ENCODE measurements at regions not wholly inside any gene's neighbourhood (a gene's known extent, or its start where the extent isn't known, plus 50 kb on each side); places are given as distances from the start of the nearest gene placed in this dataset.
A peak's percentile ranks its signal among the peaks of the same experiment; 100 is the strongest.

DNA sequence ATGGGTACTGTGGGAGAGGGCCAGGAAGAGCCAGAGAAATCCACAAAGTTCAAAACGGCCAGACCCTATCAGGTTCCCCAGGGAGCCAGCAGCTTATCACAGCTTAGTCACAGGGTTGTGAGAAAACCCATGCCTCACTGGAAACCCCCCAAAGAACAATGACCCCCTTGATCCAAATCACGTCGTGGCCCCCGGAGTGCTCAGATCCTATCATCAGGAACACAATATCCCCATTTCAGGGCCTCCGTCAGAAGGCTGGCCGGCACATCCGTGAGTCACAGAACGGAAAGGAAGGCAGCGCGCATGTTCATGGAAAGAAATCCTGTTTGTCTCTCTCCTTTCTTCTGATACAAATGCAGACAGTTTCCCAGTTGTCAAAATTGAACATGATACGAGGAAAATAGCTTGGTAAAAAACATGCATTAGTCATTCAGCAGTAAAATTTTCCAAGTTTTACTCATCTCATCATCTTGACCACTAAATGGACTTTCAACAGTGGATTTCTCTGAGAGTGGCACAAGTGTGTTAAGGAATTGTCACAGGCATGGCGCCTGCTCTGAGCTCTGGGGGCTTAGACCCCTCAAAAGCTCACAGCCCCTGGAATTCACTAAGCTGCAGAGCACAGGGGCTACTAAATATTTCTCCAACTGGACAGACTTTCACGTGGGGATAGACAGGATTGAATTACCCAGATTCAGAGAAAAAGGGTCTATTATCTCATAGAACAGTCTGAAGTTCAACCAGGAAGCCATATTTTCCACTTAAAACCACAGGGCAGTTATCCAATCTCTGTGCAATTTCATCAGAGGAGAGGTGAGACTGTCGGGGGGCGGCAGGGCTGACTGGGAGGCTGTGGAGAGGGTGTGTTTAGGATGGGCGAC lies 124.8 kb downstream of the RIPK4 start:
- peak overlapping the region; percentile 71 for H3K27ac Mint-ChIP-seq
- peaks cover 39% of the 10 kb centered on the region for H3K27me3 Mint-ChIP-seq
- no peaks in the 10 kb centered on the region for H3K36me3 Mint-ChIP-seq (ENCODE audit: insufficient read depth)
- TF ChIP-seq, protein P1, sequence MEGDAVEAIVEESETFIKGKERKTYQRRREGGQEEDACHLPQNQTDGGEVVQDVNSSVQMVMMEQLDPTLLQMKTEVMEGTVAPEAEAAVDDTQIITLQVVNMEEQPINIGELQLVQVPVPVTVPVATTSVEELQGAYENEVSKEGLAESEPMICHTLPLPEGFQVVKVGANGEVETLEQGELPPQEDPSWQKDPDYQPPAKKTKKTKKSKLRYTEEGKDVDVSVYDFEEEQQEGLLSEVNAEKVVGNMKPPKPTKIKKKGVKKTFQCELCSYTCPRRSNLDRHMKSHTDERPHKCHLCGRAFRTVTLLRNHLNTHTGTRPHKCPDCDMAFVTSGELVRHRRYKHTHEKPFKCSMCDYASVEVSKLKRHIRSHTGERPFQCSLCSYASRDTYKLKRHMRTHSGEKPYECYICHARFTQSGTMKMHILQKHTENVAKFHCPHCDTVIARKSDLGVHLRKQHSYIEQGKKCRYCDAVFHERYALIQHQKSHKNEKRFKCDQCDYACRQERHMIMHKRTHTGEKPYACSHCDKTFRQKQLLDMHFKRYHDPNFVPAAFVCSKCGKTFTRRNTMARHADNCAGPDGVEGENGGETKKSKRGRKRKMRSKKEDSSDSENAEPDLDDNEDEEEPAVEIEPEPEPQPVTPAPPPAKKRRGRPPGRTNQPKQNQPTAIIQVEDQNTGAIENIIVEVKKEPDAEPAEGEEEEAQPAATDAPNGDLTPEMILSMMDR (IDR thresholded peaks at IDR 0.05; ENCODE audit: unreplicated experiment), result no peak
- H3K9me3 Mint-ChIP-seq (ENCODE audit: low read depth), result peaks cover 3% of the 10 kb centered on the region
- no peak for DNase-seq (ENCODE audit: low spot score, unreplicated experiment)
- no peak overlapping the region for H3K4me3 Mint-ChIP-seq (ENCODE audit: low read depth)
- H3K4me1 Mint-ChIP-seq (ENCODE audit: low read depth), result peaks cover 18% of the 10 kb centered on the region

- no peaks in the 10 kb centered on the region for H3K36me3 Mint-ChIP-seq (ENCODE audit: insufficient read depth)
- peaks cover 39% of the 10 kb centered on the region for H3K27me3 Mint-ChIP-seq
- DNase-seq (ENCODE audit: low spot score, unreplicated experiment), result no peak
- TF ChIP-seq, protein P1 (IDR thresholded peaks at IDR 0.05; ENCODE audit: unreplicated experiment), result no peak
- H3K27ac Mint-ChIP-seq, result peak overlapping the region; percentile 71
- H3K9me3 Mint-ChIP-seq (ENCODE audit: low read depth), result peaks cover 3% of the 10 kb centered on the region
- peaks cover 18% of the 10 kb centered on the region for H3K4me1 Mint-ChIP-seq (ENCODE audit: low read depth)
- H3K4me3 Mint-ChIP-seq (ENCODE audit: low read depth), result no peak overlapping the region
Observed at GRCh38 chr21:41641510-41641815, 125.4 kb downstream of the RIPK4 start.

- Mint-ChIP-seq H3K4me1 (ENCODE audit: low read depth) (peaks cover 18% of the 10 kb centered on the region), H3K27me3 (peaks cover 39% of the 10 kb centered on the region), H3K9me3 (ENCODE audit: low read depth) (peaks cover 3% of the 10 kb centered on the region), H3K27ac (no peak overlapping the region), H3K4me3 (ENCODE audit: low read depth) (no peak overlapping the region), H3K36me3 (ENCODE audit: insufficient read depth) (no peaks in the 10 kb centered on the region)
- TF ChIP-seq, protein P1 (IDR thresholded peaks at IDR 0.05; ENCODE audit: unreplicated experiment), result no peak
- DNase-seq (ENCODE audit: low spot score, unreplicated experiment), result no peak
Observed at GRCh38 chr21:41640748-41641509, 125.9 kb downstream of the RIPK4 start.

DNA sequence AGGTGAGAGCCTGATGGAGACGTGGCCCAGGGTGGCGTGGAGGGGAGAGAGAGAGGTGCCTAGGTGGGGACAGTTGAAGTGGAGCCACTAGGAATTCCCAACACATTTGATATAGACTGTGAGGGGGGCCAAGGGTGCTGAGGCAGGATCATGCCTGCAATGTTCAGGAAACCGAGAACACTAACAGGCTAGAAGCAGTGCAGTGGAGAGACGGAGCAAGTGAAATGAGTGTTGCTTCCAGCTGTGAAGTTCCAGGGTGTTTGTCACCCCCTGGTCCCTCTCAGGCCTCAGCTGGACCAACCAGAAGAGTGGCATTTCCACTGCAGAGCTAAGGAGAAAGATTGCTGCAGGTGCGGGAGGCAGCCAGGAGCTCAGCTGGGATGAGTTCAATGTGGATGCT lies 127.1 kb downstream of the RIPK4 start:
- TF ChIP-seq, protein P1 (IDR thresholded peaks at IDR 0.05; ENCODE audit: unreplicated experiment), result no peak
- H3K9me3 Mint-ChIP-seq (ENCODE audit: low read depth), result peaks cover 6% of the 10 kb centered on the region
- no peak for DNase-seq (ENCODE audit: low spot score, unreplicated experiment)
- no peak overlapping the region for H3K27ac Mint-ChIP-seq
- H3K4me3 Mint-ChIP-seq (ENCODE audit: low read depth), result no peak overlapping the region
- H3K27me3 Mint-ChIP-seq, result peaks cover 42% of the 10 kb centered on the region
- no peaks in the 10 kb centered on the region for H3K36me3 Mint-ChIP-seq (ENCODE audit: insufficient read depth)
- peaks cover 18% of the 10 kb centered on the region for H3K4me1 Mint-ChIP-seq (ENCODE audit: low read depth)

- peaks cover 42% of the 10 kb centered on the region for H3K27me3 Mint-ChIP-seq
- DNase-seq (ENCODE audit: low spot score, unreplicated experiment), result no peak
- no peak overlapping the region for H3K27ac Mint-ChIP-seq
- H3K9me3 Mint-ChIP-seq (ENCODE audit: low read depth), result peaks cover 6% of the 10 kb centered on the region
- no peaks in the 10 kb centered on the region for H3K36me3 Mint-ChIP-seq (ENCODE audit: insufficient read depth)
- TF ChIP-seq, protein P1 (IDR thresholded peaks at IDR 0.05; ENCODE audit: unreplicated experiment), result no peak
- H3K4me1 Mint-ChIP-seq (ENCODE audit: low read depth), result peaks cover 21% of the 10 kb centered on the region
- no peak overlapping the region for H3K4me3 Mint-ChIP-seq (ENCODE audit: low read depth)
Observed at GRCh38 chr21:41639336-41639735, 127.5 kb downstream of the RIPK4 start.
